ENCODE measurements at regions not wholly inside any gene's neighbourhood (a gene's known extent, or its start where the extent isn't known, plus 50 kb on each side); places are given as distances from the start of the nearest gene placed in this dataset.

DNA sequence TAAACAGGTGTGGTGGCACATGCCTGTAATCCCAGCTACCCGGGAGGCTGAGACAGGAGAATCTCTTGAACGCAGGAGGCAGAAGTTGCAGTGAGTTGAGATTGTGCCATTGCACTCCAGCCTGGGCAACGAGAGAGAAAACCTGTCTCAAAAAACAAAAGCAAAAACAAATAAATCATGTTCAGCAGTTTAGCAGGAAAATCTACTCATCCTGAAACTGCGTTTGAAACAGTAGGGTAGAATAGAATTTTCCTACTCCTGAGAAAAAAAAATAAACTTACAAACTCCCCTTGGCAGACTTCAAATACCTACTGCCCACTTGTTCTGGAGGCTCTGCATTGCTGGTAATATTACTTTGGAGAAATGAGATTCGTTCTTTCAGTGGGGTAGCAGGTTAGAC is 367.7 kb downstream of the GADD45G start:
- Histone ChIP-seq H4K20me1 (ENCODE audit: insufficient read depth) (no peaks in the 10 kb centered on the region), H3K4me3 (ENCODE audit: low read length) (no peak overlapping the region), H3K27me3 (ENCODE audit: insufficient read depth, low read depth, low read length) (no peaks in the 10 kb centered on the region), H3K79me2 (replicated peaks; ENCODE audit: insufficient read depth, low read length) (no peaks in the 10 kb centered on the region), H3F3A (ENCODE audit: insufficient read depth, low read length, poor library complexity, severe bottlenecking) (no peaks in the 10 kb centered on the region), H3K9me2 (ENCODE audit: insufficient read depth, low read length) (no peaks in the 10 kb centered on the region), H2AFZ (ENCODE audit: low read depth, low read length) (no peak overlapping the region), H3K9ac (ENCODE audit: low read length) (no peak overlapping the region), H3K9me3 (ENCODE audit: low read length) (no peaks in the 10 kb centered on the region), H3K4me2 (ENCODE audit: low read length) (no peak overlapping the region), H3K27ac (ENCODE audit: low read length) (no peak overlapping the region), H3K36me3 (ENCODE audit: insufficient read depth, low read length) (no peaks in the 10 kb centered on the region)
- TF ChIP-seq REST (IDR thresholded peaks at IDR 0.05; ENCODE audit: borderline replicate concordance): no peak
- TF ChIP-seq MXI1 (conservative IDR thresholded peaks at IDR 0.05; ENCODE audit: poor library complexity, severe bottlenecking): no peak
- TF ChIP-seq, protein P1, sequence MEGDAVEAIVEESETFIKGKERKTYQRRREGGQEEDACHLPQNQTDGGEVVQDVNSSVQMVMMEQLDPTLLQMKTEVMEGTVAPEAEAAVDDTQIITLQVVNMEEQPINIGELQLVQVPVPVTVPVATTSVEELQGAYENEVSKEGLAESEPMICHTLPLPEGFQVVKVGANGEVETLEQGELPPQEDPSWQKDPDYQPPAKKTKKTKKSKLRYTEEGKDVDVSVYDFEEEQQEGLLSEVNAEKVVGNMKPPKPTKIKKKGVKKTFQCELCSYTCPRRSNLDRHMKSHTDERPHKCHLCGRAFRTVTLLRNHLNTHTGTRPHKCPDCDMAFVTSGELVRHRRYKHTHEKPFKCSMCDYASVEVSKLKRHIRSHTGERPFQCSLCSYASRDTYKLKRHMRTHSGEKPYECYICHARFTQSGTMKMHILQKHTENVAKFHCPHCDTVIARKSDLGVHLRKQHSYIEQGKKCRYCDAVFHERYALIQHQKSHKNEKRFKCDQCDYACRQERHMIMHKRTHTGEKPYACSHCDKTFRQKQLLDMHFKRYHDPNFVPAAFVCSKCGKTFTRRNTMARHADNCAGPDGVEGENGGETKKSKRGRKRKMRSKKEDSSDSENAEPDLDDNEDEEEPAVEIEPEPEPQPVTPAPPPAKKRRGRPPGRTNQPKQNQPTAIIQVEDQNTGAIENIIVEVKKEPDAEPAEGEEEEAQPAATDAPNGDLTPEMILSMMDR (IDR thresholded peaks at IDR 0.05; ENCODE audit: poor library complexity, severe bottlenecking): no peak
- TF ChIP-seq RAD21 (conservative IDR thresholded peaks at IDR 0.05): no peak
- no peak for TF ChIP-seq EP300 (conservative IDR thresholded peaks at IDR 0.05; ENCODE audit: poor library complexity, severe bottlenecking)
- no peak for TF ChIP-seq EZH2 (IDR thresholded peaks at IDR 0.05; ENCODE audit: borderline replicate concordance, insufficient read depth, low read length, poor library complexity, severe bottlenecking)
- no peak for TF ChIP-seq TAF1 (IDR thresholded peaks at IDR 0.05; ENCODE audit: low read depth)
- no peak for TF ChIP-seq SMC3 (conservative IDR thresholded peaks at IDR 0.05; ENCODE audit: poor library complexity)
- no peak for TF ChIP-seq POLR2AphosphoS5 (IDR thresholded peaks at IDR 0.05)

DNA sequence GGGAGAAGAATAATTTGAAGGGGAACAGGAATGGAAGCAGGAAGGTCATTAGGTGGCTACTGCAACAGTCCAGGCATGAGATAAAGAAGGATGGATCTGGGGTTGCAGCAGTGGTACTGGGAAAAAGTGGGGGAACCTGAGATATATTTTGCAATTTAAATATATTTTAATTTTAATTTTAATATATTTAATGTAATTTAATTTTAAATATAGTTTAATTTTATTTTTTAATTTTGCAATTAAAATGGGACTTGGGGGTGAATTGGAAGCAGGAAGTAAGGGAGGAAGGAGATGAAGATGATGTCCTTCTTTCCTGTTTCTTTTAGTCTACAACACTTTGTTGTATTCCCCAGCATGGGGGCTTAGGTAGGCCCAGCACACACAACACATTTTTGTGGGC is 369.8 kb downstream of the GADD45G start:
- H3K27me3 ChIP-seq (ENCODE audit: insufficient read depth, low read depth, low read length): no peaks in the 10 kb centered on the region
- TF ChIP-seq REST (IDR thresholded peaks at IDR 0.05; ENCODE audit: borderline replicate concordance): no peak
- no peak for TF ChIP-seq EP300 (conservative IDR thresholded peaks at IDR 0.05; ENCODE audit: poor library complexity, severe bottlenecking)
- TF ChIP-seq TAF1 (IDR thresholded peaks at IDR 0.05; ENCODE audit: low read depth): no peak
- no peak for TF ChIP-seq EZH2 (IDR thresholded peaks at IDR 0.05; ENCODE audit: borderline replicate concordance, insufficient read depth, low read length, poor library complexity, severe bottlenecking)
- TF ChIP-seq POLR2AphosphoS5 (IDR thresholded peaks at IDR 0.05): no peak
- TF ChIP-seq, protein P1 (IDR thresholded peaks at IDR 0.05; ENCODE audit: poor library complexity, severe bottlenecking): no peak
- no peak for TF ChIP-seq MXI1 (conservative IDR thresholded peaks at IDR 0.05; ENCODE audit: poor library complexity, severe bottlenecking)
- no peak for TF ChIP-seq RAD21 (conservative IDR thresholded peaks at IDR 0.05)
- TF ChIP-seq SMC3 (conservative IDR thresholded peaks at IDR 0.05; ENCODE audit: poor library complexity): no peak

More for the DNA sequence above, 369.8 kb downstream of the GADD45G start:
- Histone ChIP-seq H3K9me2 (ENCODE audit: insufficient read depth, low read length) (no peaks in the 10 kb centered on the region), H3K36me3 (ENCODE audit: insufficient read depth, low read length) (no peaks in the 10 kb centered on the region), H3K9me3 (ENCODE audit: low read length) (no peaks in the 10 kb centered on the region), H3K4me2 (ENCODE audit: low read length) (no peak overlapping the region), H3F3A (ENCODE audit: insufficient read depth, low read length, poor library complexity, severe bottlenecking) (no peaks in the 10 kb centered on the region), H3K27ac (ENCODE audit: low read length) (no peak overlapping the region), H3K9ac (ENCODE audit: low read length) (no peak overlapping the region), H3K4me3 (ENCODE audit: low read length) (no peak overlapping the region), H4K20me1 (ENCODE audit: insufficient read depth) (no peaks in the 10 kb centered on the region), H3K79me2 (replicated peaks; ENCODE audit: insufficient read depth, low read length) (no peaks in the 10 kb centered on the region), H2AFZ (ENCODE audit: low read depth, low read length) (no peak overlapping the region)
